GM12878 (cell line): ENCODE measurements at regions not wholly inside any gene's neighbourhood (a gene's known extent, or its start where the extent isn't known, plus 50 kb on each side); places are given as distances from the start of the nearest gene placed in this dataset.

Experiments
- ATAC-seq: fragments of 200-7000 bp; cut with Tn5 transposase; 3 replicates; pipeline ENCODE4 v1.9.1; 2020; ENCODE audit warnings: mild to moderate bottlenecking, moderate library complexity
- BruUV-seq: library from RNA; stranded (reverse); fragments of 400-500 nt; replicated peaks from 2 replicates; lab custom pipeline; 2021; lab: Mats Ljungman, UMichigan
- CTCF ChIA-PET: fragments of 300-600 bp; sonication (Branson Sonifier 250); formaldehyde crosslinking; extraction: SDS; loops from one replicate; lab custom pipeline; 2021; ENCODE audit warnings: inconsistent platforms; lab: Yijun Ruan, JAX
- POLR2A ChIA-PET: fragments of 350-600 bp; formaldehyde crosslinking; extraction: SDS; loops from one replicate; lab custom pipeline; 2021; ENCODE audit warnings: inconsistent platforms; lab: Charles Lee
- RAD21 ChIA-PET: fragments of 300-600 bp; sonication (Branson Sonifier 250); formaldehyde crosslinking; loops from one replicate; lab custom pipeline; 2023; ENCODE audit warnings: antibody characterized with exemption; ENCODE audit not compliant: unreplicated experiment; lab: Charles Lee
- SMC1A ChIA-PET: fragments of 300-600 bp; sonication (Branson Sonifier 250); formaldehyde crosslinking; loops from one replicate; lab custom pipeline; 2023; ENCODE audit not compliant: unreplicated experiment, uncharacterized antibody; lab: Charles Lee
- DNase-seq: peaks from one replicate; pipeline ENCODE4 v3.0.0-alpha.2; 2011; ENCODE audit warnings: low read depth, low spot score
- FAIRE-seq: peaks from 3 replicates; lab custom pipeline; 2011; peaks lifted over from hg19 to GRCh38; lab: Jason Lieb, UNC
- H2AFZ ChIP-seq: 2 replicates; pipeline ENCODE4 v1.6.0; 2011; ENCODE audit warnings: low read depth, low read length, control low read depth; ENCODE audit not compliant: control insufficient read depth
- H3K27ac ChIP-seq: 2 replicates; pipeline ENCODE4 v1.5.1; 2011; ENCODE audit warnings: control low read depth; ENCODE audit not compliant: control insufficient read depth, insufficient read depth
- H3K27me3 ChIP-seq, 2 experiments: replicated peaks in 1 of 2; 2 replicates each; pipeline versions ENCODE4 v1.6.0 to v1.6.1; 2011; ENCODE audit warnings: low read length in 1 of 2; ENCODE audit not compliant: control insufficient read depth in 2 of 2, insufficient read depth in 2 of 2
- H3K36me3 ChIP-seq, 2 experiments: 2 replicates each; pipeline ENCODE4 v1.5.1; 2011; ENCODE audit warnings: low read length in 1 of 2; ENCODE audit not compliant: control insufficient read depth in 2 of 2, insufficient read depth in 2 of 2
- H3K4me1 ChIP-seq: 2 replicates; pipeline ENCODE4 v1.6.1; 2011; ENCODE audit warnings: mild to moderate bottlenecking, low read length, moderate library complexity, mixed read lengths; ENCODE audit not compliant: control insufficient read depth, insufficient read depth
- H3K4me2 ChIP-seq: 2 replicates; pipeline ENCODE4 v1.6.0; 2011; ENCODE audit warnings: control low read depth; ENCODE audit not compliant: control insufficient read depth, insufficient read depth
- H3K4me3 ChIP-seq: fragments of 200-600 bp; sonication (generic); 2 replicates; pipeline ENCODE4 v1.5.1; 2016
- H3K79me2 ChIP-seq: 2 replicates; pipeline ENCODE4 v1.6.0; 2011; ENCODE audit warnings: low read length; ENCODE audit not compliant: control insufficient read depth, insufficient read depth
- H3K9ac ChIP-seq: 2 replicates; pipeline ENCODE4 v1.8.0; 2011; ENCODE audit warnings: low read length, control low read depth, mixed read lengths; ENCODE audit not compliant: control insufficient read depth, insufficient read depth
- H3K9me3 ChIP-seq: replicated peaks from 3 replicates; pipeline ENCODE4 v1.5.1; 2011; ENCODE audit warnings: mild to moderate bottlenecking, low read length; ENCODE audit not compliant: control insufficient read depth, insufficient read depth
- H4K20me1 ChIP-seq: 2 replicates; pipeline ENCODE4 v1.6.0; 2011; ENCODE audit not compliant: control insufficient read depth, insufficient read depth
- NKRF ChIP-seq: fragments of 450-650 bp; conservative IDR thresholded peaks from 2 replicates; pipeline ENCODE4 v1.6.1; 2017; ENCODE audit warnings: mild to moderate bottlenecking, moderate library complexity
- STAT3 ChIP-seq: IDR thresholded peaks from 2 replicates; pipeline ENCODE4 v1.6.1; 2011; ENCODE audit warnings: low read depth, low read length, improper control_type of control experiment
- WGBS: methylation state at CpG from one replicate; pipeline ENCODE4 v1.1.6; 2016; ENCODE audit warnings: low lambda C conversion rate; ENCODE audit not compliant: insufficient replicate concordance, insufficient coverage; ENCODE audit errors: missing lambda C conversion rate; 5-methylcytosine and 5-hydroxymethylcytosine counted together
- in situ Hi-C: fragments of 300-500 bp; cut with MboI; formaldehyde crosslinking; loops from 9 replicates; pipeline ENCODE4 v1.14.3; 2018; ENCODE audit warnings: mixed read lengths
- intact Hi-C: fragments of 100-400 bp; cut with micrococcal nuclease; formaldehyde crosslinking; loops from one replicate; pipeline ENCODE4 v1.14.2; 2022; ENCODE audit not compliant: unreplicated experiment

- in situ Hi-C loops: no loop called here
- RAD21 ChIA-PET: no interaction called here
- BruUV-seq: no TSS peak
Measured at GRCh38 chr10:4025339-4025738, 240.3 kb upstream of the KLF6 start.

More at GRCh38 chr10:4025339-4025738, 240.3 kb upstream of the KLF6 start:
- Histone ChIP-seq H3K4me2 (no peak overlapping the region), H3K27me3 (0 out of 4 replicates have a peak, but pooled peaks cover 0 to 3% of the 10 kb centered on the region in 2 experiments), H4K20me1 (no peaks in the 10 kb centered on the region), H3K9ac (no peak overlapping the region), H3K9me3 (no peaks in the 10 kb centered on the region), H2AFZ (no peak overlapping the region), H3K4me3 (no peak overlapping the region), H3K4me1 (no peaks in the 10 kb centered on the region), H3K36me3 (no peaks in the 10 kb centered on the region), H3K27ac (no peak overlapping the region), H3K79me2 (no peaks in the 10 kb centered on the region)
- intact Hi-C loops: no loop called here
- ChIA-PET SMC1A (no interaction called here), POLR2A (no interaction called here), CTCF (no interaction called here)
- TF ChIP-seq NKRF (no peak), STAT3 (no peak)
- DNase-seq (no peak), ATAC-seq (no peak), FAIRE-seq (no peak)
- WGBS: 26% methylated on average over 4 of the region's 4 CpGs
